AG10803 (cell line): ENCODE measurements at regions not wholly inside any gene's neighbourhood (a gene's known extent, or its start where the extent isn't known, plus 50 kb on each side); places are given as distances from the start of the nearest gene placed in this dataset.

ENCODE experiments used
- DNase-seq: peaks from one replicate; pipeline ENCODE4 v3.0.0; 2010; ENCODE audit warnings: low read depth
- H3K4me3 ChIP-seq: 2 replicates; pipeline ENCODE4 v1.5.1; 2011; ENCODE audit warnings: mild to moderate bottlenecking, low read length, control low read depth
- CTCF ChIP-seq: conservative IDR thresholded peaks from 2 replicates; pipeline ENCODE4 v1.5.1; 2011; ENCODE audit warnings: mild to moderate bottlenecking, low read length, control low read depth, inconsistent platforms

- no peak for TF ChIP-seq CTCF
- peak; percentile 64 for DNase-seq
- no peak overlapping the region for H3K4me3 ChIP-seq
Measured at GRCh38 chr1:86648255-86648654, 56.1 kb upstream of the SH3GLB1 start.

DNA sequence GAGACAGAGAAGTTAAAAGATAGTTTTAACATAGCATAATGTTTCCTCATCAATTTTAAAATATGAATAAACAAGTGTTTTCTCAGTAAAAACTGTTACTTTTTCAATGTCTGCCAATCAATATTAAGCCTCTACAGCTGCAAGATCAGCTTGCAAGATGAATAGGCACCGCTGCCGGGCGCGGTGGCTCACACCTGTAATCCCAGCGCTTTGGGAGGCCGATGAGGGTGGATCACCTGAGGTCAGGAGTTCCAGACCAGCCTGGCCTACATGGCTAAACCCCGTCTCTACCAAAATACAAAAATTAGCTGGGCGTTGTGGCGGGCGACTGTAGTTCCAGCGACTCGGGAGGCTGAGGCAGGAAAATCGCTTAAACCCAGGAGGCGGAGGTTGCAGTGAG, 54.8 kb upstream of the SH3GLB1 start:
- no peak for TF ChIP-seq CTCF
- no peak overlapping the region for H3K4me3 ChIP-seq
- no peak for DNase-seq

DNA sequence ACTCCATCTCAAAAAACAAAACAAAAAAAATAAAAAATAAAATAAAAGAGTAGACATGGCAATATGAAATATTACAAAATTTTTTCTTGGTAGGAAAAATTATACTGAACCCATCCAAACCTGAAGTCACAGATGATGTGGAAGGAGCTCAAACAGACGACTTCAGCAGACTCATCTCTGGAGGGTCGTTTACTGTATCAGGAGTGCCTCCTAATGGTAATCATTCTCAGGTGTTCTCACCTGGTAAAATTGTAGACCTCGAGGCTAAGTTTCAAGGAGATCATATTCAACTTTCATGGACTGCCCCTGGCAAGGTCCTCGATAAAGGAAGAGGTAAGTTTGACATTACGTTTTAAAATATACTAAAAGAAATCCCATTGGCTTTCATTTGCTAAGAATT, 54.3 kb upstream of the SH3GLB1 start:
- no peak overlapping the region for H3K4me3 ChIP-seq
- no peak for TF ChIP-seq CTCF
- DNase-seq, result no peak
